Transverse colon (tissue), 4 donors: ENCODE measurements at regions not wholly inside any gene's neighbourhood (a gene's known extent, or its start where the extent isn't known, plus 50 kb on each side); places are given as distances from the start of the nearest gene placed in this dataset.

Experiments
- EP300 ChIP-seq: sonication (generic); formaldehyde crosslinking; IDR thresholded peaks from one replicate; pipeline ENCODE4 v1.6.1; 2017; ENCODE audit warnings: antibody characterized with exemption, low read depth
- POLR2A ChIP-seq: fragments of 450-650 bp; IDR thresholded peaks from one replicate; pipeline ENCODE4 v1.6.1; 2016; ENCODE audit warnings: antibody characterized with exemption, mild to moderate bottlenecking, moderate library complexity
- POLR2AphosphoS5 ChIP-seq, 3 donors: sonication (generic); formaldehyde crosslinking; IDR thresholded peaks; one replicate each; pipeline ENCODE4 v1.6.1; 2016; ENCODE audit warnings: antibody characterized with exemption in 3 of 3
- TF ChIP-seq, protein P1 (sequence below), 5 experiments: fragments of 200-600 bp in 3 of 5; fragments of 450-650 bp in 2 of 5; sonication (generic) in 3 of 5; IDR thresholded peaks; 1 replicate in 2 of 5; 2 replicates in 3 of 5; pipeline ENCODE4 v1.5.1; 2016 to 2017; ENCODE audit warnings: antibody characterized with exemption in 5 of 5, inconsistent platforms in 3 of 5, mild to moderate bottlenecking in 2 of 5, moderate library complexity in 1 of 5

DNA sequence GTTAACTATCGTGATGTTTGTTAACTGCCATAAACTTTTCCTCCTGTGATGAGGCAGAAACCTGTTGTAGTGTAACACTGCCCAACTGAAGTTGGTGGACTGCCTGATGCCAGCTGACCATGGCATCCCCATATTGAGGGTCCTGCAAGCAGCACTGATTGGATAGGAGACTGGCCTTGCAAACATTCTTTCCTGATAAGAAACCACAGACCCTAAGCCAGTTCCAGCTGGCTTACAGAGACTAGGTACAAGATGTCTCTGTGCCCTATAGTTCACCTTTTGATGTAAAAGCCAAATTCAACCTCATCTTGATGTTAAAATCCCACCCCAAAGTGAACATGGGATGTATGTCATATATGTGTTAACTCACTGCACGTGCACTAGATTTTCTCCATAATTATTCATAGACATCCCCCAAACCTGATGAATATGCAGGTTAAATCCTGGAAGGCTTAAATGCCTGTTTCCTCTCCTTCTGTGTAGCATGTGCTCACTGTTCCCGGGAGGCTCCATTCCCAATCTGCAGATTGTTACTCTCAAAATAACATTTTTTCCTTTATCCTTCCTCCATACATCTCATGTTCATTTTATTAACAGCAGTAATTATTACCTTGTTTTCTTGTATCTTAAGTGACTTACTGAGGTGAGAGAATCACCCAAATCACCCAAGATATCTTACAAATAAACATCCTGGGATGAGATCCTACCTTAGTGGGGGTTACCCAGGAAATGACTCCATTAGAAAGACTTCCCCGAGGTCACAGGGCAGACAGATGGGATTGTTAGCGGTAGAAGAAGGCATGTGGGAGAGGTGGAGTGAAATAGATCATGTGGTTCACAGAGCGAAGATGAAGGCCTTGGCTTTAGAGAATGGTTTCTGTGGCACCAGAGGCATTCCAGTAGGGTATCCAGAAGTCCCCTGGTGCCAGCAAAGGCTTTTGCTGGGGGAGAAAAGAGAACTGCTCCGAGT lies 566.7 kb downstream of the CCDC171 start:
- TF ChIP-seq POLR2AphosphoS5 (IDR thresholded peaks at IDR 0.05), result no peak
- TF ChIP-seq POLR2A, result no peak
- TF ChIP-seq, protein P1, sequence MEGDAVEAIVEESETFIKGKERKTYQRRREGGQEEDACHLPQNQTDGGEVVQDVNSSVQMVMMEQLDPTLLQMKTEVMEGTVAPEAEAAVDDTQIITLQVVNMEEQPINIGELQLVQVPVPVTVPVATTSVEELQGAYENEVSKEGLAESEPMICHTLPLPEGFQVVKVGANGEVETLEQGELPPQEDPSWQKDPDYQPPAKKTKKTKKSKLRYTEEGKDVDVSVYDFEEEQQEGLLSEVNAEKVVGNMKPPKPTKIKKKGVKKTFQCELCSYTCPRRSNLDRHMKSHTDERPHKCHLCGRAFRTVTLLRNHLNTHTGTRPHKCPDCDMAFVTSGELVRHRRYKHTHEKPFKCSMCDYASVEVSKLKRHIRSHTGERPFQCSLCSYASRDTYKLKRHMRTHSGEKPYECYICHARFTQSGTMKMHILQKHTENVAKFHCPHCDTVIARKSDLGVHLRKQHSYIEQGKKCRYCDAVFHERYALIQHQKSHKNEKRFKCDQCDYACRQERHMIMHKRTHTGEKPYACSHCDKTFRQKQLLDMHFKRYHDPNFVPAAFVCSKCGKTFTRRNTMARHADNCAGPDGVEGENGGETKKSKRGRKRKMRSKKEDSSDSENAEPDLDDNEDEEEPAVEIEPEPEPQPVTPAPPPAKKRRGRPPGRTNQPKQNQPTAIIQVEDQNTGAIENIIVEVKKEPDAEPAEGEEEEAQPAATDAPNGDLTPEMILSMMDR (IDR thresholded peaks at IDR 0.05), result no peak
- TF ChIP-seq EP300, result no peak
